ENCODE measurements at regions not wholly inside any gene's neighbourhood (a gene's known extent, or its start where the extent isn't known, plus 50 kb on each side); places are given as distances from the start of the nearest gene placed in this dataset.

DNA sequence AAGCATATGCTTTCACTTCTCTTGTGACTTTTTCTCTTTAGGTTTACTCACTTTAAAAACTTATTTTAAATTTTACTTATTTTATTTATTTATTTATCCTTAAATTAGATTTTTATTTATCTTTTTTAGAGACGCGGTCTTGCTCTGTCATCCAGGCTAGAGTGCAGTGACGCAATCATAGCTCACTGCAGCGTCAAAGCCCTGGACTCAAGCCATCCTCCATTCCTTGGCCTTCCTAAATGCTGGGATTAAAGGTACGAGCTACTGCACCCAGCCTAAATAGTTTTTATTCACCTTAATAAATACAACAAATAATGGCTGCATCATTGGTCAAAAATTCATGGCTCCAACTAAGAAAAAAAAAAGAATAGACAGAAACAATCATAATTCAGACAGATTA is 415.7 kb upstream of the FIGN start:
- Histone ChIP-seq H3K4me1 (ENCODE audit: control insufficient read depth, insufficient read depth, low read length) (no peaks in the 10 kb centered on the region), H3K4me3 (ENCODE audit: low read depth, low read length) (no peak overlapping the region), H3K9me3 (ENCODE audit: control insufficient read depth, insufficient read depth, low read depth, low read length) (no peaks in the 10 kb centered on the region), H3K27ac (ENCODE audit: extremely low read depth, low read depth, low read length) (no peak overlapping the region), H3K36me3 (ENCODE audit: control insufficient read depth in 2 of 2, insufficient read depth in 1 of 2, low read length in 2 of 2) (no peaks in the 10 kb centered on the region)
- CTCF ChIA-PET, result no interaction called here
- POLR2A ChIA-PET, result no interaction called here
- no peak for TF ChIP-seq ZNF677 (tag by site-specific recombination; IDR thresholded peaks at IDR 0.05)
- no peak for TF ChIP-seq HOXD13 (CRISPR knock-in tag; IDR thresholded peaks at IDR 0.05; ENCODE audit: borderline replicate concordance)
- no peak for TF ChIP-seq ZNF521 (tag by site-specific recombination; IDR thresholded peaks at IDR 0.05)
- TF ChIP-seq KLF1 (tag by site-specific recombination; IDR thresholded peaks at IDR 0.05), result no peak
- TF ChIP-seq REST (tag by site-specific recombination; IDR thresholded peaks at IDR 0.05), result no peak
- TF ChIP-seq HOXA7 (CRISPR knock-in tag; IDR thresholded peaks at IDR 0.05; ENCODE audit: borderline replicate concordance), result no peak

DNA sequence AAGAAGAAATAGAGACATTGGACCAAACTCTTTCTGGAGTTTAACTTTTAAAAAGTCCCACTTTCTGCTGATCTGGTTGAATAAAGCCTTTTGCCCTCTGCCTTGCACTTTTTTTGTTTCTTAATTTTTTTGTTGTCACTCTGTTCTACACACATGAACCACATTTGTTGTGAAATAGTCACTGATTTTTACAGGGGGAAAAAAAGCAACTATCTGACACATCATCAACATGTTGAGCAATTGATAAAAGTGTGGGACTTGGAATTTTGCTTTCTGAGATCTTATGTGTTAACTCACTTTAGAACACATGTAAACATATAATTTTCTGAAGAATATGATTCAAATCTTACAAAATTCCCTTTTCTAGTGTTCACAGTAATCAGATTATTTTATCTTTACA is 414.8 kb upstream of the FIGN start:
- Histone ChIP-seq H3K4me3 (ENCODE audit: low read depth, low read length) (no peak overlapping the region), H3K27ac (ENCODE audit: extremely low read depth, low read depth, low read length) (no peak overlapping the region), H3K9me3 (ENCODE audit: control insufficient read depth, insufficient read depth, low read depth, low read length) (no peaks in the 10 kb centered on the region), H3K4me1 (ENCODE audit: control insufficient read depth, insufficient read depth, low read length) (no peaks in the 10 kb centered on the region), H3K36me3 (ENCODE audit: control insufficient read depth in 2 of 2, insufficient read depth in 1 of 2, low read length in 2 of 2) (no peaks in the 10 kb centered on the region)
- CTCF ChIA-PET, result no interaction called here
- POLR2A ChIA-PET, result no interaction called here
- TF ChIP-seq ZNF558 (tag by site-specific recombination; IDR thresholded peaks at IDR 0.05) (no peak), ZNF626 (tag by site-specific recombination; IDR thresholded peaks at IDR 0.05) (no peak), ZNF37A (tag by site-specific recombination; IDR thresholded peaks at IDR 0.05) (no peak), ZNF2 (tag by site-specific recombination; IDR thresholded peaks at IDR 0.05) (no peak), HOXA7 (CRISPR knock-in tag; IDR thresholded peaks at IDR 0.05; ENCODE audit: borderline replicate concordance) (no peak), ZNF350 (tag by site-specific recombination; IDR thresholded peaks at IDR 0.05) (no peak), BCL11A (tag by site-specific recombination; IDR thresholded peaks at IDR 0.05; ENCODE audit: low read depth) (no peak), ZNF341 (tag by site-specific recombination; IDR thresholded peaks at IDR 0.05; ENCODE audit: low read depth) (no peak), ZNF302 (tag by site-specific recombination; IDR thresholded peaks at IDR 0.05; ENCODE audit: low read depth) (no peak), REPIN1 (tag by site-specific recombination; IDR thresholded peaks at IDR 0.05; ENCODE audit: low read depth) (no peak), ZBTB44 (tag by site-specific recombination; IDR thresholded peaks at IDR 0.05) (no peak)
- TF ChIP-seq, protein P1, sequence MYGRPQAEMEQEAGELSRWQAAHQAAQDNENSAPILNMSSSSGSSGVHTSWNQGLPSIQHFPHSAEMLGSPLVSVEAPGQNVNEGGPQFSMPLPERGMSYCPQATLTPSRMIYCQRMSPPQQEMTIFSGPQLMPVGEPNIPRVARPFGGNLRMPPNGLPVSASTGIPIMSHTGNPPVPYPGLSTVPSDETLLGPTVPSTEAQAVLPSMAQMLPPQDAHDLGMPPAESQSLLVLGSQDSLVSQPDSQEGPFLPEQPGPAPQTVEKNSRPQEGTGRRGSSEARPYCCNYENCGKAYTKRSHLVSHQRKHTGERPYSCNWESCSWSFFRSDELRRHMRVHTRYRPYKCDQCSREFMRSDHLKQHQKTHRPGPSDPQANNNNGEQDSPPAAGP (tag by site-specific recombination; IDR thresholded peaks at IDR 0.05), result no peak

DNA sequence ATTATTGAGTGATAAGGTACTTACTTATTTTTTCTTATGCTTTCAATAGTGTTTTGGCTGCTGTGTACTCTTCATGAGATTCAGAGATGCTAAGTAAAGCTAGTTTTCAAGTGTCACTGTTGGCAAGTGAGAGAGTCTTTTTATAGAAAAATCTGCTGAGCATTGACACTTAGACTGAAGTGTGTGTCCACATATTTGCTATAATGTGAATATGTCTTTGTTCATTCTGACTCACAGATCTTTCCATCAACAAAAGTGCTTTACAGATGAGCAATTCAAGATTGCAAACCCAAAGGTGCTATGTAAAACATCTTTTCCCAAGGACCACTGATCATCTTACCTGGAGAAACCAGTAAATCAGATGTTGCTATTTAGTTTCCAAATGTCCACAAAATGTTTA is 410.6 kb upstream of the FIGN start:
- Histone ChIP-seq H3K36me3 (ENCODE audit: control insufficient read depth in 2 of 2, insufficient read depth in 1 of 2, low read length in 2 of 2) (no peaks in the 10 kb centered on the region), H3K9me3 (ENCODE audit: control insufficient read depth, insufficient read depth, low read depth, low read length) (no peaks in the 10 kb centered on the region), H3K4me1 (ENCODE audit: control insufficient read depth, insufficient read depth, low read length) (no peaks in the 10 kb centered on the region), H3K4me3 (ENCODE audit: low read depth, low read length) (no peak overlapping the region), H3K27ac (ENCODE audit: extremely low read depth, low read depth, low read length) (no peak overlapping the region)
- ChIA-PET POLR2A (no interaction called here), CTCF (interaction anchor here (0.6 kb wide), 1 partner anchor 378 kb away, joined by 4 read pairs; no protein-coding TSS in a partner anchor)
- TF ChIP-seq BCL11B (tag by site-specific recombination; IDR thresholded peaks at IDR 0.05; ENCODE audit: low read depth) (no peak), ZNF610 (tag by site-specific recombination; IDR thresholded peaks at IDR 0.05; ENCODE audit: borderline replicate concordance) (no peak), INSM2 (tag by site-specific recombination; IDR thresholded peaks at IDR 0.05) (no peak), ZNF530 (tag by site-specific recombination; IDR thresholded peaks at IDR 0.05; ENCODE audit: low read depth) (no peak), HOXA7 (CRISPR knock-in tag; IDR thresholded peaks at IDR 0.05; ENCODE audit: borderline replicate concordance) (no peak), ZNF366 (tag by site-specific recombination; conservative IDR thresholded peaks at IDR 0.05) (no peak)
- TF ChIP-seq, protein P2, sequence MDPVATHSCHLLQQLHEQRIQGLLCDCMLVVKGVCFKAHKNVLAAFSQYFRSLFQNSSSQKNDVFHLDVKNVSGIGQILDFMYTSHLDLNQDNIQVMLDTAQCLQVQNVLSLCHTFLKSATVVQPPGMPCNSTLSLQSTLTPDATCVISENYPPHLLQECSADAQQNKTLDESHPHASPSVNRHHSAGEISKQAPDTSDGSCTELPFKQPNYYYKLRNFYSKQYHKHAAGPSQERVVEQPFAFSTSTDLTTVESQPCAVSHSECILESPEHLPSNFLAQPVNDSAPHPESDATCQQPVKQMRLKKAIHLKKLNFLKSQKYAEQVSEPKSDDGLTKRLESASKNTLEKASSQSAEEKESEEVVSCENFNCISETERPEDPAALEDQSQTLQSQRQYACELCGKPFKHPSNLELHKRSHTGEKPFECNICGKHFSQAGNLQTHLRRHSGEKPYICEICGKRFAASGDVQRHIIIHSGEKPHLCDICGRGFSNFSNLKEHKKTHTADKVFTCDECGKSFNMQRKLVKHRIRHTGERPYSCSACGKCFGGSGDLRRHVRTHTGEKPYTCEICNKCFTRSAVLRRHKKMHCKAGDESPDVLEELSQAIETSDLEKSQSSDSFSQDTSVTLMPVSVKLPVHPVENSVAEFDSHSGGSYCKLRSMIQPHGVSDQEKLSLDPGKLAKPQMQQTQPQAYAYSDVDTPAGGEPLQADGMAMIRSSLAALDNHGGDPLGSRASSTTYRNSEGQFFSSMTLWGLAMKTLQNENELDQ (tag by site-specific recombination; IDR thresholded peaks at IDR 0.05; ENCODE audit: low read depth), result no peak

All from HEK293 (cell line).